DMS79 treated with DMSO at 0.1 percent for 48 hours (cell line): ENCODE measurements at regions not wholly inside any gene's neighbourhood (a gene's known extent, or its start where the extent isn't known, plus 50 kb on each side); places are given as distances from the start of the nearest gene placed in this dataset.

Experiments used
- DNase-seq: peaks from one replicate; lab custom pipeline; 2025; lab: John Stamatoyannopoulos, UW

DNA sequence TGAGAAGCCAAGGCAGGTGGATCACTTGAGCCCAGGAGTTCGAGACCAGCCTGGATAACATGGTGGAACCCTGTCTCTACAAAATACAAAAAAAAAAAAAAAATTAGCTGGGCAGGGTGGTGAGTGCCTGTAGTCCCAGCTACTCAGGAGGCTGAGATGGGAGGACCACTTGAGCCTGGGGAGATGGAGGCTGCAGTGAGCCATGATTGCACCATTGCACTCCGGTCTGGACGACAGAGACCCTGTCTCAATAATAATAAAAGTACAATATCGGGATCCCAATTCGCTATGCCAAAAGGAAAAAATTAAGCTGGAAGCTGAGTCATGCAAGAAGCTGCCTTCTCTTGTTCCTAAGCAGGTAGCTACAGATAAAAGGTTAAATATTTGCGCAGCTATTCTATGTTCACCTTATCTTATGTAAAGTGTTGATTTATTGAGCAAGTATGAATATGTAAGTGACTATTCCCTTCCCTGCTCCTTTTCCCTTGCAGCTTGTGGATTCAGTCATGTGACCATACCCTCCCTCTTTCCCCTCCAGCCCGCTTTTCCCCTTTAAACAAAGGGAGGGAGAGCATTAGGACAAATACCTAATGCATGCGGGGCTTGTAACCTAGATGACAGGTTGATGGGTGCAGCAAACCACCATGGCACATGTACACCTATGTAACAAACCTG, 112.0 kb downstream of the LITAF start:
- no peak for DNase-seq

DNA sequence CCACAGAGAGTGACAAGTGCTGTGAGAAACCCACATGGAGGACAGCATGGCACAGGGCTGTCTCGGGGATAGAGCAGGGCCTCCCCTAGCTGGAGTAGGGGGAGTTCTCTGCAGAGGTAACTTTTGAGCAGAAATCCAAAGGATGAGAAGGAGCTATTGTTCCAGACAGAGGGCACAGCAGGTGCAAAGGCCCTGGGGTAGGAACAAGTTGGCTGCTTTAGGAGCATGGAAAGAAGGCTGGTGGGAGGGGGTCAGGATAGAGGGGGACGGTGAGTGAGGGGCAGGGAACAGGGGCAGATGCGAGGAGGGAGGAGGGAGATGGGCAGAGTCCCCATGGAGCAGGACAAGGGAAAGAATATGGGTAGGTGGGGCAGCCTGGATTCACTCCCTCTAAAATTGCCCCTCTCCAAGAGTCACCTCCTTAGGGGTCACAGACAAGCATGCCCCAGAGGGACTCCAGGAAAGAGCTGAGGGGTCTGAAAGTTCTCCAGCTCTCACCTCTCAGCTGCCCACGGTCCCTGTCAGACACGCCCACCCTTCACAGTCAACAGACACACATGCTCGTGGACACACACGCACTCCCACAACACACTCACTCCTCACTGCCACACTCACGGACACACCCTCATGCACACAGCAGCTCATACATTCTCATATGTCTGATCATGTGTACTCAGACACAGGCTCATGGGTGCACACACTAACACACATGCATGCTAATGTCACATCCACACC, 110.7 kb downstream of the LITAF start:
- DNase-seq = no peak

DNA sequence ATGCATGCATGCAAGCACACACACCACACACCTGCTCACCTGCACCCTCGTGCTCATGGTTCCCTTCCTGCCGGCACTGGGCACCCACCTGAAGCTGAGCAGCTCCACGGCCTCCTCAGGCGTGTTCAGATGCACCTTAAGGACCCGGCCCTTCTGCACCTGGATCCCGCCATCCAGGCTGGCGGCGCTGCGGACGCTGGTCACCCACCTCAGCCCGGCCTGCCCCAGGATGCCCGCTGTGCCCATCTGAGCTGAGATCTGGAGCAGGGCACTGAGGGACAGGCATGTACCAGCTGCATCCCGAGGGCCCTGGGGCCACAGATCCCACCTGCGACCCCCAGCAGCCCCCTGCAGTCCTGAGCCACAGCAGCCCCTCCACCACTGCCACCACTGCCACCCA, 110.0 kb downstream of the LITAF start:
- DNase-seq = no peak

DNA sequence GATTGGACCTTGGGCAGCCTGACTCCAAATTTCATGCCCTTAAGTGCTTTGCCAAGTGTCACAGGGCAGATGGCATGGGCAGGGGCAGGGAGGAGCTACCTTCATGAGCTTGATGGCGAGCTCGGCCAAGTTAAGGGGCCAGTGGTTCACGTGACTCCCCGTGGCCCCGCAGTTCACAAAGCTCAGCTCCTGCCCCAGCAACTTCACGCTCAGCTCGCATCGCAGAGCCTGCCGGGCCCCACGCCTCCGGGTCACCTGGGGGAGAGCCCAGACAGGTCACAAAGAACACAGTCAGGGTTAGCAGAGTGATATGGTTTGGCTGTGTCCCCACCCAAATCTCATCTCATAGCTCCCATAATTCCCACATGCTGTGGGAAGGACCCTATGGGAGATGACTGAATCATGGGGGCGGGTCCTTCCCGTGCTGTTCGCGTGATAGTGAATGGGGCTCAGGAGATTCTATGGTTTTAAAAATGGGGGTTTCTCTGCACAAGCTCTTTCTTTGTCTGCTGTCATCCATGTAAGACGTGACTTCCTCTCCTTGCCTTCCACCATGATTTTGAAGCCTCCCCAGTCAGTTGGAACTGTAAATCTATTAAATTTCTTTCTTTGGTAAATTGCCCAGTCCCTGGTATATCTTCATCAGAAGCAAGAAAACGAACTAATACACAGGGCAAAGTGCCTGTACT, 108.1 kb downstream of the LITAF start:
- no peak for DNase-seq

DNA sequence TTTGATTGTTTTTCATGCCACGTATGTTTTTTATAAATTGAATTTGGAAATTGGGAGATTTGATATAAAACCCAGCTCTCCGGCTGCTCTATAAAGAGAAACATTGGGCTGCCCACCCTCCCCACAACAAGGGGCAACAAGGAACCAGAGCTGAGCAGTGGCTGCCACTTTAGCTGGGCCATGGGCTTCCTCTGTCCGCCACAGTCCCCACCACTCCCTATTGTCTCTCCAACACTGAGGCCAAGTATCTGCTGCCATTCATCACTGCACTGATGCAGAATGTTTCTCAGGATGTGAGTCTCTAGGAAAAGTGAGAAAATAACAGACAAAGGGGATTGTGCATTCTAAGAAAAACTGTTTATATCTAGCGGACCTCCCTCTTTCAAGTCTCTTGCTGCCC, 106.8 kb downstream of the LITAF start:
- no peak for DNase-seq

DNA sequence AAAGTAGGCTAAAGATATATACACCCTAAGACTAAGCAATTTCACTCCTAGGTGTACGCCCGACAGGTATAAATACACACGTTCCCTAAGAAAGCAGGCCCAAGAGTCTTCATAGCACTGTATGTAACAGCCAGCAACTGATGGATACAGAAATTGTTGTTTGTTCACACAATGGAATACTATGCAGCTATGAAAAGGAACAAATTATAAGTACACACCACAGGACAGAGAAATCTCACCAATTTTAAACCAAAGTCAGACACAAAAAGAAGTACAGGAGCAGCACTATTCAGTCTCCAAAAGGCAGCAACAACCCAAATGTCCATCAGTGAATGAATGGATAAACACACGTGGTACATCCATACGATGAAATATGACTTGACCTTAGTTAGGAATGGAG, 106.1 kb downstream of the LITAF start:
- no peak for DNase-seq

DNA sequence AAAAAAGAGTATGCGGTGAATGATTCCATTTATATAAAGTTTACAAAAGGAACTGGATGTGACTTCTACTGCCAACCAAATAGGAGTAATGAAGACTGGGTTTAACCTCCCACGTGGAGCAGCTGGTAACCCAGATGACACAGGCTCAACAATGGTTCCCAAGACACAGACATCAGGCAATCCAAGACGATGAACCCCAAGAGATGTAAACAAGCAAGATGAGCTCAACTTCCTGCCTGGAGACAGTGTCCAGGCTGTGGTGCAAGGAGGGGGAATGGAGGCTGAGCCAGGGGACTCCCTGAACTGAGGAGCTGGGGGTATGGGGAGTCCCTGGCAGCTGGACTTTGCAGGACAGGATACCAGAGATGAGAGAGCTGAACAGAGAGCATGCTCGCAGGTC, 104.7 kb downstream of the LITAF start:
- no peak for DNase-seq

DNA sequence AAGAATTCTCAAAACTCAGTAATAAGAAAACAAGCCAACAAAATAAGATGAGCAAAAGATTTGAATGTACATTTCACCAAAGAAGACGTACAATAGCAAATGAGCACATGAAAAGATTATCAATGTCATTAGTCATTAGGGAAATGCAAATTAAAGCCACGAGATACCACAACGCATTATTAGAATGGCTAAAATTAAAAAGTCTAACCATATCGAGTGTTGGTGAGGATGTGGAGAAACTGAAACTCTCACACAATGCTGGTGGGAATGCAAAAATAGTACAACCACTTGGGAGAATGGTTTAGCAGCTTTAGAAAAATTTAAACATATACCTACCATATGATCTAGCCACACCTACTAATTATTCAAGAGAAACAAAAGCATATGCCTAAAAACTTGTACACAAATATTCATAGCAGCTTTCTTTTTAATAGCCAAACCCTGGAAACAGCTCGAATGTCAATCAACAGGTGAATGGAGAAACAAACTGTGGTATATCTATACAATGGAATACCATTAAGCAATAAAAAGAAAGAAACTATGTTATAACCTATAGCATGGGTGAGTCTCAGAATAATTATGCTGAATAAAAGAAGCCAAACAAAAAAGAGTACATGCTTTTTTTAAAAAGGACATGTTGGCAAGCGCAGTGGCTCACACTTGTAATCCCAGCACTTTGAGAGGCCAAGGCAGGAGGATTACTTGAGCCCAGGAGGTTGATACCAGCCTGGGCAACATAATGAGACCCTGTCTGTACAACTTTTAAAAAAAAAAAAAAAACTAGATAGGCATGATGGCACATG, 103.6 kb downstream of the LITAF start:
- no peak for DNase-seq

DNA sequence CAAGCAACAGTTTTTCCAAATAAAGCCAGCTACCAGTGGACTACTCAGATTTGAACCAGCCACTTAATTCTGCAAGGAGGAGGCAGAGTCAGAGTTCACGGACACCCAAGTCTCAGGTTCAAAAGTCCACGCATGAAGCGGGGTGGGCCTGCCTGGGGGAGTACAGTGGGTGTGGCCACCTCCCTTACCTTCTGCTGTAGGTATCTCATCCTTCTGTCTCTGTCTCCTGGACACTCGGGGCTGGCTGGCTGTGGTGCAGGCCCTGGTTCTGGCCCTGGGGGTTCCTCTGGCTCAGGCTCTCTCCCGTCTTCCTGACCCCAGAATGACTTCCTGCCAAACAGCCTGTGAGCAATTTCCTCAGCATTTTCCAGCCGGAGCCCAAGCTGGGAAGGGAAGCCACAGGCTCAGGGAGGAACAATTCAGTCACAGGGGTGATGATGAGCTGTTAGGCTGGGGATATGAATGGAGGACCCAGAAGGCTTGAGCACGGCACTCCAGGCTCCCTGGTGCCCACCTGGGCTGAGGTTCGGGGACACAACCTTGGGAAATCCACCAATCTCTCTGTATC, 101.9 kb downstream of the LITAF start:
- DNase-seq = no peak

DNA sequence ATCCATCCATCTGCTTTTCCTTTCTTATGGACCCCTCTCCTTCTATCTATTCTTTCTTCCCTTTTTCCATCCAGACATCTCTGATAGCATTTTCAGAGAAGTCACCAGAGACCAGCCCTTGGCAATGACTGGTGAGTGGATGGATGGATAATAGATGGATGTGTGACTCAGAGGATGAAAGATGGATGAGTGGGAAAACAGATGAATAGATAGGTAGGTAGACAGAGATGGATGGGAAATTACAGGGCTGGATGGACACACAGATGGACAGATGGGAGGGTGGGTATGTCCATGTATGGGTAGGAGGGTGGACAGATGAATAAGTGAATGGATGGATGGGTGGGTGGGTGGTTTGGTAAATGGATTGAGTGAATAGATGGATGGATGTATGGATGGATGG, 101.0 kb downstream of the LITAF start:
- no peak for DNase-seq

DNA sequence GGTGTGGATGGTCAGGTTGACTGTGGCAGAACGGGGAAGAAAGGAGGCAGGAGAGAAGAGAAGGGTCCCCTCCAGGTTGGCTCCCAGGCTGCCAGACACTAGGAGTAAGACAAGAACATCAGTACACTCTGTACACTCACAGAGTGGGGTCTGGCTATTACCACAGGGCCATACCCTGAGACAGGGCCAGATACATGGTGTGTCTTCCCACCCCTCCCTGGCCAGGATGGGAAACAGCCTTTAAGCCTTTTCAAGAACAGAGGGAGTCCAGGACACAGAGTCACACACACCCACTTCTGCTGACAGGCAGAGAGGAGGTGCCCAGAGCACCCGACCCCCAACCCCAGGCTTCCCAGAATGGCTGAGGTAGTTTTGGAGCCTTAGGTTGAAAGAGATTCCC, 99.4 kb downstream of the LITAF start:
- DNase-seq = no peak

DNA sequence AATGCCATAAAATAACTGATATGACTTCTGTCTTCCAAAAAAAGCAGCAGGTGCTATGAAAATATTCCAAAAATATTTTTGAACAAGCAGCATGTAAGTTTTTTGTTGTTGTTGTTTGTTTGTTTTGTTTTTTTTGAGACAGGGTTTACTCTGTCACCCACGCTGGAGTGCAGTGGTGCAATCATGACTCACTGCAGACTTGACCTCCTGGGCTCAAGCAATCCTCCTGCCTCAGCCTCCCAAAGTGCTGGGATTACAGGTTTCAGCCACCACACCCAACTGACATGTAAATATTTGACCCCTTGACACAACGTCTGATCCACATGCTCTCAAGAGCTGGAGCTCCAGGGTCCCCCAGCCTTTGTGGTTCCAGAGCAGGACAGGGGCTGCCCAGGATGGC, 98.4 kb downstream of the LITAF start:
- DNase-seq = no peak

DNA sequence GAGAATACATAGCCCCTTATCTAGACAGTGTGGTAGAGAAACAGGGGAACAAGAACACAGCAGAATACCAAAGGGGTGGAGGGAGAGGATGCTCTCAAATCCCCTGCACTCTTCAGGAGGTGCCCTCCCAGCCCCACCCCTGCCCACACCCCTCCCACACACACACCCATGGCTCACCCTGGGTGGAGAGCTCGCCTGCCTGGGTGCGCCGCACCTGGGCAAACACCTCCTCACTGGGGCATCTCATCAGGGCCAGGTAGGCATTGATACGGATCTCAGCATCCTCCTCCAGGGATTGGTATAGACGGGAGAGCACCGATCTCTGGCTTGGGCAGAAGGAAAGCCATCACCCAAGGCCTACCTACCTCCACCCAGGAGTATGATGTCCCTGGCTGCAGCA, 95.2 kb downstream of the LITAF start:
- DNase-seq = no peak

DNA sequence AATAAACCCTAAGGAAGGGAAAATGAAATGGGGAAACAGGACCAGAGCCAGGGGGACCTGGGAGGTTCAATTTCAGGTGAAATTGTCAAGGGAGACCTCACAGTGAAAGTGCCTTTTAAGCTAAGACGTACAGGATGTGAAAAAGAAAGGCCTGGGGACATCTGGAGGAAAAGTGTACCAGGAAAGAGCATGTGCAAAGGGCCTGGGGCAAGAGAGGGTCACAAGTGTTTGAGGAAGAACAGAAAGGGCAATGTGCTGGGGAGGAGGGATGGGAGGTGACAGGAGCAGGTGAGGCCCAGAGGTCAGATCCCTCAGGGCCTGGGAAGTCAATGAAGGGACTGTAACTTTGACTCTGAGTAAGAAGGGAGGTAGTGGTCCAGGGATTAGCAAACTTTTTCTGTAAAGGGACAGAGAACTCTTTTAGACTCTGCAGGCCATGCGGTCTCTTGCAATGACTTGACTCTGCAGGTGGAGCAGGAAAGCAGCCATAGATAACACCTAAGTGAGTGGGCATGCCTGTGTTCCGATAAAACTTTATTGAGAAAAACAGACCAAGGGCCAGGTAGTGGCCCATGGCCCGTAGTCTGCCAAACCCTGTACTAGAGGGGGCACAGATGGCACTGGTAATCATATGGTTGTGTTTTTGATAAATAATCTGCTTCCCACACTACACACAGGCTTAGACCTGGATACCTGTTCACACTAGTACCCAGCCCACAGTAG, 93.8 kb downstream of the LITAF start:
- DNase-seq = no peak

DNA sequence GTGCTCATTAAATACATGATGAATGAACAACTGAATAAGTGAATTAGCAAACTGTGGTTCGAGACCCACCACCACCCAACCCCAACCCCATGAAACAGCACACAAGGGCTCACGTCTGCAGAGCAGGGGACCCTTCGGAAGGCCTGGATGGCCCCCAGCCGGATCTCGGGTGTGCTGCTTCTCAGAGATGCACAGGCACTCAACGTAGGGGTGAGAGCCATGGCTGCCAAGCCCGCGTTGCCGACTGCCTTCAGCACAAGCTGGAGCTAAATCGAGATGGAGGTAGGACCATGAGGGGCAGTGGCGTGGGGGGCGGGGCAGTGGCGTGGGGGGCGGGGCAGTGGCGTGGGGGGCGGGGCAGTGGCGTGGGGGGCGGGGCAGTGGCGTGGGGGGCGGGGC, 93.2 kb downstream of the LITAF start:
- no peak for DNase-seq

DNA sequence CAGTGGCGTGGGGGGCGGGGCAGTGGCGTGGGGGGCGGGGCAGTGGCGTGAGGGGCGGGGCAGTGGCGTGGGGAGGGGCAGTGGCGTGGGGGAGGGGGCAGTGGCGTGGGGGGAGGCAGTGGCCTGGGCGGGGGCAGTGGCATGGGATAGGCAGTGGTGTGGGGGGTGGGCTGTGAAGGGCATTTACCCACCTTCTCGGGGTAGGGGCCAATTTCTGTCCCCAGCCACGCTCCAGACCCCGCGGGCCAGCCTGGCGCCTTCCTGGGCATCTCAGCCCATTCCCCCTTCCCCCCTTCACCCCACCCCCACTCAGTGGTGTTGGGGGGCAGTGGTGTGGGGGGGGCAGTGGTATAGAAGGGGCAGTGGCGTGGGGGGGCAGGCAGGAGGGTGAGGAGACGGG, 92.7 kb downstream of the LITAF start:
- DNase-seq = no peak

DNA sequence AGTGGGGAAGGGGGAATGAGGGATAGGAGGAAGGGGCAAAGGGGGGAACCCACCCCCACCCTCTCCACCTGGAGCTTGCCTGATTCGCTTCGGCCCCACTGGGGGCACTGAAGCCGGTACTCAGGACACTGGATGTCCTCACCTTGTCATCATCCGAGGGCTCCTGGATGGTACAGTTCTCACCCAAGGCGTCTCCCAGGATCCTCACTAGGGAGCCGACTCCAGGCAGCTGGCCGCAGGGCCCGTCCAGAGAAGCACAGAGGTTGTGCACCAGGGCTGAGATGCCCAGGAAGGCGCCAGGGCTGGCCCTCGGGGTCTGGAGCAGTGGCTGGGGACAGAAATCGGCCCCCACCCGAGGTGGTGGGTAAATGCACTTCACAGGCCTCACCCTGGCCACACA, 92.3 kb downstream of the LITAF start:
- no peak for DNase-seq

DNA sequence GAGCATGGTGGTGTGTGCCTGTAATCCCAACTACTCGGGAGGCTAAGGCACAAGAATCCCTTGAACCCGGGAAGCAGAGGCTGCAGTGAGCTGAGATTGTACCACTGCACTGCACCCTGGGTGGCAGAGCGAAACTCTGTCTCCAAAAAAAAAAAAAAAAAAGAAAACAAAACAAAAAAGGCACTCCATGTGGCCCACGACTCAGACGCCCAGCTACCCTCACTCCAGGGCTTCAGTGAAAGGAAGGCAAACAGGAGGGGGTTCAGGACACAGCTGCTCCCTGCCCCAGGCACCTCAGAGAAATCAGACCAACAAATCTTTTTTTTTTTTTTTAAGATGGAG, 91.7 kb downstream of the LITAF start:
- DNase-seq = no peak
